Glomerular endothelial cell (primary cell): ENCODE measurements at regions not wholly inside any gene's neighbourhood (a gene's known extent, or its start where the extent isn't known, plus 50 kb on each side); places are given as distances from the start of the nearest gene placed in this dataset.
"Not testable (repeated sequence)": the region's sequence is repeated elsewhere in the genome, so short reads cannot be mapped to it uniquely, and the experiment has no call there.

Experiments used
- DNase-seq: peaks from one replicate; pipeline ENCODE4 v3.0.0-alpha.2; 2011; ENCODE audit warnings: low read depth, low spot score; ENCODE audit errors: extremely low read depth

GRCh38 chr1:229002451-229002960 lies 267.2 kb downstream of the RHOU start:
- no peak for DNase-seq

GRCh38 chr1:229003233-229004031 lies 267.5 kb upstream of the RAB4A start:
- no peak for DNase-seq

- no peak for DNase-seq
These were observed 266.7 kb upstream of the RAB4A start for GRCh38 chr1:229004066-229004833.

GRCh38 chr1:229005097-229005496 lies 265.8 kb upstream of the RAB4A start:
- no peak for DNase-seq

- no peak for DNase-seq
These were observed 265.4 kb upstream of the RAB4A start for GRCh38 chr1:229005556-229005955.

GRCh38 chr1:229006121-229006870 lies 264.6 kb upstream of the RAB4A start:
- no peak for DNase-seq

GRCh38 chr1:229007167-229007566 lies 263.7 kb upstream of the RAB4A start:
- no peak for DNase-seq

GRCh38 chr1:229007701-229008100 lies 263.2 kb upstream of the RAB4A start:
- DNase-seq, result no peak

- not testable (repeated sequence) for DNase-seq
These were observed 262.6 kb upstream of the RAB4A start for GRCh38 chr1:229008347-229008746.

- DNase-seq, result no peak
These were observed 259.9 kb upstream of the RAB4A start for GRCh38 chr1:229011022-229011421.

GRCh38 chr1:229012823-229013222 lies 258.1 kb upstream of the RAB4A start:
- DNase-seq, result no peak

GRCh38 chr1:229013981-229014380 lies 256.9 kb upstream of the RAB4A start:
- DNase-seq, result no peak

- DNase-seq, result no peak
These were observed 255.1 kb upstream of the RAB4A start for GRCh38 chr1:229015806-229016205.

- DNase-seq, result no peak
These were observed 253.8 kb upstream of the RAB4A start for GRCh38 chr1:229017091-229017490.

GRCh38 chr1:229018674-229019295 lies 252.1 kb upstream of the RAB4A start:
- no peak for DNase-seq

GRCh38 chr1:229019663-229020271 lies 251.1 kb upstream of the RAB4A start:
- DNase-seq, result no peak

GRCh38 chr1:229021034-229021433 lies 249.9 kb upstream of the RAB4A start:
- not testable (repeated sequence) for DNase-seq

- no peak for DNase-seq
These were observed 248.1 kb upstream of the RAB4A start for GRCh38 chr1:229022595-229023333.

- no peak for DNase-seq
These were observed 247.1 kb upstream of the RAB4A start for GRCh38 chr1:229023651-229024300.
